HG02938 (cell line): ENCODE measurements at regions not wholly inside any gene's neighbourhood (a gene's known extent, or its start where the extent isn't known, plus 50 kb on each side); places are given as distances from the start of the nearest gene placed in this dataset.

Experiments
- ATAC-seq: cut with Tn5 transposase; IDR thresholded peaks from one replicate; pipeline ENCODE4 v1.9.1; 2021; ENCODE audit warnings: mild to moderate bottlenecking, moderate library complexity; ENCODE audit not compliant: unreplicated experiment

DNA sequence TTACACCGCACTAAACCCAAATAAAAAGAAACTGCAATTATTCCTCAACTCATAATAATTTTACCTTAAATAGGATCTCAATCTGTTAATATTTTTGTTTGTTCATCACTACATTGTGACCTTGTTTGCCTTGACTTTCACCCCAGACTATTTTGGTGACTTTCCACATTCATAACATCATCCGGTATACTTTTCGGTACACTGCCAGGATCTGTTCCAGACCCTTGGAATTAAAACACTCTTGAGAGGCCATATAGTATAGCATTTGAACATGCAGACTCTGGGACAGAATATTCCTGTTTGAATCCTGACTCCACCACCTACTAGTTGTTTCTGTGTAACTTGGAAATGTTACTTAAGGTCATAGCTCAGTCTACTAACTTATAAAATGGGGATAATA, 577.4 kb downstream of the METTL4 start:
- ATAC-seq = no peak

DNA sequence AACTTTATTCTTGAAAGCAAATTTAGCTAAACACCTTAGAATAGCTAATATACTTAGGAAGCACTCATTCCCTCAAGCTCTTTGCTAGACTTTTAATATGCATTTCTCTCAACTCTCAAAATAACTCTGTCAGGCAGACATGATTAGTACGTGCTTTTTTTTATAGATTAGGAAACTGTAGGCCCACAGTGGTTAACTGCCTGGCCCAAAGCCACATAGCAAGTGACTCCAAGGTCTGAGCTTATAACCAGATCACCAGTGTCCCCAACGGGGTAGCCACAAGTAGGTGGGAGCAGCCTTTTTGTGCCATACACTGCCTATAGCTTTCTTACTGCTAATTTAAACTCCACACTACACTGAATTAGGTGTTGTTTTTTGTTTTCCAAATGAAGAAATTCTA, 576.8 kb downstream of the METTL4 start:
- ATAC-seq = no peak

DNA sequence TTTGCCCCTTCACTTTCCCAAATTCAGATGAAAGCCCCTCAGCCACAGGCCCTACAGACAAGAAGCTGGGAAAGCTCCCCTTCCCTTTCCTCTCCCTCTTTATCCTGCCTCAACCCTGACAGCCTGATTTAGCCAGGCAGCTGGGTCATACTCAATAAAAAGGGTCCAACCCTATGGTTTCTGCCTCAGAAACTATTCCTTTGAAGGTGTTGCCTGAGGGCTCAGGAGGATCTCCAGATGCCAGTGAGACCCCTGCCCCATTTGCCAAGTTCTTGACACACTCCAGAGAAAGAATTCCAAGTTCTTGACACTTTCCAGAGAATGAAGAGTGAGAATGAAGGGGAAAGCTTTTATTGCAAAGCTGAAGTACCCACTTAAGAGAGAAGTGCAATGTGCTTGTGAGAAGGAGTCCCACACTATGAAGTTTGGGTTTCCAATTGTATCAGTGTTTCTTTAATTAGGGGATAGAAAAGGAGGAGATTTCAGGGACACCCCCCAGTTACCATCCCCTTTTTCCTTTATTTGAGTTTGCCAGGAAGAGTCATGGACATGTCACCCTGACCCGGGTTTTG, 576.2 kb downstream of the METTL4 start:
- no peak for ATAC-seq

DNA sequence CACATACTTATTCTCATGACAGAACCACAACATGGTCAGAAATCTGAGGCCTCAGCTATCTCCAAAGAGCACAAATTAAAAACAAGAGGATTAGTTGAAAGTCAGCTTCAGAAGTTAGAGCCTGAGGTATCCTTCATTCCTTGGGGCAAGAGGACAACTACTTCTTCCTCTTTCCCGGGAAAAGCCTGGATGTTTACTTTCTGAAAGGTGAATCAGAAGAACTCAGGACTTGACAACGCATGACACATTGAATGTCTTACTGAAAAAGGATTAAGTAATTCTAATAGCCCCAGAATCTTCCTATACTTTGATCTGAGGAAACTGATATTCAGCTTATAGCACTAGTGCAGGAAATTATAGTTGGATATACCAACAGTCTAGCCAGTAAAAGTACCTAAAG, 573.2 kb downstream of the METTL4 start:
- ATAC-seq = no peak

DNA sequence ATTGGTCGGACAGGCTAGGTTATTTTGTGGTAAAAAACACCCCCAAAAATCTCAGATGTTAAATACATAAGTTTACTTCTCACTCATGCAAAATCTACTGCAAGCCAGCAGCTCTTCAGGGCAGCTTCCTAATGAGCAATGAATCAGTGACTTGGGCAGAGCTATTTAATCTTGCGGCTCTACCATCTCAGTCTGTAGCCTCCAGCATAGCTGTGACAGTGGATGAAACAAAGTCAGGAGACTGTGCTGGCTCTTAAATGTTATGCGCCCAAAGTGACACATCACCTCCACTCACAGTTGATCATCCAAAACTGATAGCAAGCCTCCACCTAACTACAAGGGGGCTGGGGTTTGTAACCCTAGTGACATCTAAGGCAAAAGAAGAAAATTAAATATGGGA, 571.9 kb downstream of the METTL4 start:
- no peak for ATAC-seq

DNA sequence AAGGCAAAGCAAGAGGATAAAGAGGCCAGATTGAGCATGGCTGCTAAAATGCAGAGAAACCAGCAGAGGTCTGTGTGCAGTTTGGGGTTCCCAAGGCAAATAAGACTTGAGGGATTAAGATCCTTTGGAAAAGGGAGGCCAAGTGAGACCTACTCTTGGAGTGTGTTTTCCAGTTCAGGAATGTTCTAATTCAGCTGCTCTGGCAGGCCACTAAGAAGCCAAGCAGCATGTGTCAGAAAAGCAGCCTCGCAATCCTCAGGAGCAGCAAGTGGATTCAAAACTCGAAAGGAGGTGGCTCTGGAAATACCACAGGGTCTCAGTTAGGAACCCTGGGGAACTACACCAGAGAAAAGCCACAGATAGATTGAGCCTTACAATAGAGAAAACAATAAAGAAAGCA, 569.2 kb downstream of the METTL4 start:
- ATAC-seq = no peak

DNA sequence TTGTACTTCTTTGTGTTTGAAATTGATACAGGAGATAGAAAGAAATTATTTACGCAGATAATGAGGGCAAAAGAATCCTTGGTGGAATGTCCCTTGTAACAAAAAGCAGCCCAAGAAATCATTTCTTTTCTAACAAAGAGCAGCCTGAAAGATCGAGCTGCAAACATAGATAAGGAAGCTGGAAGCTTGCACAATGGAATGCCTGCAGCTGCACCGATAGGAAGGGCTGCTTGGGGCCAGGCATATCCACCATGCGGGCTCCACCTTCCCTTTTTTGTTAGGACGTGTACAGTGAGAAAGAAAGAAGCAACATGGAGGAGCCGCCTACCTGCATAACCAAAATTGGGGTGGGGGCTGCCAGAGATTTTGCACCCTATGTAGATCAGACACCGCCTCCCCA, 568.7 kb downstream of the METTL4 start:
- no peak for ATAC-seq

DNA sequence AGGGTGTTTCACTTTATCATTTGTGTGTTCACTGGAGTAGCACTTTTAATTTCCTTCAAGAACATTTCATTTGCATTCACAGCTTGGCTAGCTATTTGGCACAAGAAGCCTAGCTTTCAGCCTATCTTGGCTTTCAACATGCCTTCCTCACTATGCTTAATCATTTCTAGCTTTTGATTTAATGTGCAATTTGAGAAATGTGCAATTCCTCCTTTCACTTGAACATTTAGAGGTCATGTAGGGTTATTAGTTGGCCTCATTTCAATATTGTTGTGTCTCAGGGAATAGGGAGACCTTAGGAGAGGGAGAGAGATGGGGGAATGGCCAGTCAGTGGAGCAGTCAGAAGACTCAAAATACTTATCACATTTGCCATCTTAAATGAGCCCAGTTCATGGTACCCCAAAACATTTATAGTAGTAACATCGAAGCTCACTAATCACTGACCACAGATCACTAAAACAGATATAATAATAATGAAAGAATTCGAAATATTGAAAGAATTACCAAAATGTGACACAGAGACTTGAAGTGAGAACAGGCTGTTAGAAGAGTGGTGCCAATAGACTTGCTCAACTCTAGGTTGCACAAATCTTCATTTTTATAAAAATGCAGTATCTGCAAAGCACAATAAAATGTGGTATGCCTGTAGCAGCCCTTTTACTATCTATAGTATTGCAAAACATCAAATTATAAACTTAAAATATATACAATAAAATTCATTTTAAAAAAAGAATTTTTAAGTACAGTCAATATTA, 561.2 kb downstream of the METTL4 start:
- ATAC-seq = no peak

DNA sequence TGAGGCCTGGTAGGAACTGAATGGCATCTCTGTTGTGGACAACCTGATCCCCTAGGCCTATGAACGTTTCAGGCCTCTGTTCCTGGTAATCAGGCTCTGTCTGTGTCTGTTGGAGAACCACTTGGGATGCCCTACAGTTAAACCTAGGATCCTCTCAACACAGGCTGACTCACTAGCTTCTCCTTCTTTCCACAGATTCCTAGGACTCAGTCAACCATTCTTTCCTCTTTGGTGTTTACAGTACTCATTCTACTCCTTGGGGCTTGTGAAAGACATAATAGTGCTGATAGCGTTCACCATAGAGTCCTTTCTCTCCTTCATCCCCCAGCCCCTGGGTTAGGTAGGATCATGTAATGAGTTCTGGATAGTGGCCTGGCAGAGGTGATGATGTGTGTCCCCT, 544.3 kb downstream of the METTL4 start:
- ATAC-seq = no peak

DNA sequence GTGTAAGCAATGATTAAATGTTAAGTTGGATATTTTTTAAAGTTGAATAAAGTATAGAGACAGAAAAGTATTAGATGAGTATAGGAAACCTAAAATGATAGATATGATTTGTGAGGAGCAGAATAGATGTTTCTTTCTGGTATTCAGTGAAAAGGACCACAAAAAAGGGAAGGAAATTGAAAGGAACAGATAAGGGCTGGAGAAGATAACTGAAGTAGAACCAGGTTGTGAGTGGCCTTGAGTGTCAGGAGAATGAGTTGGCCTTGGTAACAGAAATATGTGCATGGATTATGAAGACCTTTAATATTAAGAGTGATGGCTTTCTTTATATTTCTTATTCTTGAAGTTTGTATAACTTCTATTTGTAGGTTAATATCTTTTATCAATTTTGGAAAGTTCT, 543.5 kb downstream of the METTL4 start:
- ATAC-seq = no peak

DNA sequence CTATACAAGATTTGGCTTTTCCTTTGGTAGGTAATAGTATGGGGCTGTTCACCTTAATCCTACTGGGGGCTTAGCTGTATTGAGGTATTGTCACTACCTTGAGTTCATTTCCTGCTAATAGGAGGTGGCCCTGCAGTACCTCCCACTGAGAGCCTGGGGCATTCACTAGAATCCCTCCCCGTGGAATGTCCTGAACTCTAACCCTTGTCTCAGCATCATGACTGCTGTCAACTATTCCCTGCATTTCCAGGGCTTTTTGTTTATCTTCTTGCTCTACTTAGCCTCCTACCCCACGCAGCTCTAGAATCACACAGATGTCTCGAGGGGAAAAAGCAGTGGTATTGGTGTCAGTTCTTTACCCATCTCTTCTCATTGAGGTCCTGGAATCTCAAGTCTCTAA, 542.3 kb downstream of the METTL4 start:
- ATAC-seq = no peak

DNA sequence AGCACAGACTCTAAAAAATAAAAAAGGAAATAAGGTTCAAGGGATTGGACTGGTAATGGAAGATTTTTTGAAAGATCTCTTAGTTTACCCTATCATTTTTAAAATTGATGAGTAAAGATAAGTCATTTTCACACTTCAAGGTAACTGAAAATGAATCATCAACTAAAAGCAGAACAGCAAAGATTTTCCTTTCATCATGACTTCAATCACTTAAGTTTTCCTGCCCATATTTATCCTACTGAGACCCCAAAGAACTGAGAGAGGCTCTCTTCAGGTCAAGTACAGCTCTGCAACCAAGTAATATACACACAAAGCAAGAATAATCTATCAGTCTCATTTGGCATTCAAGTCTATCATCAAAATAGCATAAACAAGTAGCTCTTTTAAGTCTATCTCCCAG, 540.7 kb downstream of the METTL4 start:
- no peak for ATAC-seq

DNA sequence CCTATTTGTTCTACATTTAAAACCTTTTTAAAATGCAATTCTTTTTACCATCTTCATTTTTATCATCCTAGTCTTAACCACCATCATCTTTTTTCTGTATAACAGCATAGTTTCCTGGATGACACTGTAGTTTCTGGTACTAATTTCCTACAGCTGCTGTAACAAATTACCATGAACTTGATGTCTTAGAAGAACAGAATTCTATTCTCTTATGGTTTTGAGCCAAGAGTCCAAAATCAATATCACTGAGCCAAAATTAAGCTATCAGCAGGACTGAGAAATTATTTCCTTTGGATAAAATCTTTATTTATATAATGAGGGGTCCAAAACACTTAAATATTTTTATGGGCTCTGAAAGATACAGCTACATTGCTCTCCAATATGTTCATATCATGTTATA, 539.3 kb downstream of the METTL4 start:
- ATAC-seq = no peak

DNA sequence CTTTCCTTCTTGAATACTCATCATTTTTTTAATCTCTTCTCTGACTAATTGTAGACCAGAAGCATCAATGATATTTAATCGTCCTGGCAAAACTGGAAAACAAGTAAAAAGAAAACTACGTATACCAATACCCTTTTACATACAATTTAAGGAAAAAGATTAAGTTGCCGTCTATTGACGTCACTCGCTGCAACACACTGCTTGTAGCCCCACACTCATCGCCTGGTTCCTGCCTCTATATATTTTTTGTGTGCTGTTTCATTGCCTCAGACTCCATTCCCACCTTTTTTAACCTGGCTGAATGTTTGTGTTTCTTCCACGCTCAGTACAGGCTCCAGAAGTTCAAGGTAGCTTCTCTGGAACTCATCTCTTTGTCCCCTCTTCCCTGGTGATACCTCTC, 536.2 kb downstream of the METTL4 start:
- ATAC-seq = no peak

DNA sequence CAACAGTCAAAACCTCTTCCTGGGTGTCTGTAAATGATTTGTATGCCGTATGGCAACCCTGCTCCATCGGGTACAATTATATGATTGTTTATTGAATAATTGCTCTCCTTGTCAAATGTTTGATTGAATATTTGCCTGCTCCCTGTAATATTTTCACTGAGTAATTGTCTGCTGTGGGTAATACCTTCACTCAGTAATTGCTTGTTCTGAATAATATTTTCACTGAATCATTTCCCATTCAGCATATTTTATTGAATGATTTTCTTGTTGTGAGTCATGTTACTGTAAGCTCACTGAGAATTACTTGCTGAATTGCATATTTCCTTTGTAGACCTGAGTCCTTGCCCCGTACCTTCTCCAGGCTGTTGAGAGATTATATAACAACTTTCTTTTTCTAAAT, 535.2 kb downstream of the METTL4 start:
- ATAC-seq = no peak

DNA sequence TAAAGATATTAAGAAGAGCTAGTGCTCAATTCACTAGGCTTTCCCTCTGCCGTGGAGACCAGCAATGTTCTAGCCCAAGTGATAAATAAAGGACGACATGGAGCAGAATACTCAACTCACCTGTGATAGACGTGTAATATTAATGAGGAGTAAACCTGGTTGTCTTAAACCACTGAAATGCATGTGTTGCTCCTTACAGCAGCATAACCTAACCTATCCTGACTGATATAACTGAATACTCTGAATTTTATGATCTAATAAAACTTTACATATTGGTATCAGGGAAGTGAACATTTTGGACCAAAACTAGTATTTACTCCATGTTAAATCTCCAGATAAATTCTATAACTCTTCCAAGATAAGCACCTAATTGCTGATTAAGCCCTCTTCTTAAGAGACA, 531.0 kb downstream of the METTL4 start:
- ATAC-seq = no peak

DNA sequence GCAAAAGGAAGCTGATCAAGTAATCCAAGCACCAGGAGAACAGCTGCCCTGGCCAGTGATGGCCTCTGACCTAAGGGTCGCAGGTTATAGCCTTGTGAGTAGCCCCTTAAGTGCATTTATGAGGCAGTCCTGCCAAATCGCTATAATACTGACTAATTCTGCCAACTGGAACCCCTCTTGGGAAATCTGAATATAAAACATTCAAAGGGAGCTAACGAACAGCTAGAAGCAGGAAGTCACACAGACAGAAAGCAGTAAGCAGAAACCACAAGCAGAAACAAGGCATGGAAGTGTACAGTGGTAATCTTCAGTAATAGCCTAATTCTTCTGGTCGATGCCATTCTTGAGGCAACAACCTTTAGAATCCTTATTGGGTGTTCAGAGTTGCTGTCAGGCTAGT, 521.3 kb downstream of the METTL4 start:
- ATAC-seq = peak; percentile 47

DNA sequence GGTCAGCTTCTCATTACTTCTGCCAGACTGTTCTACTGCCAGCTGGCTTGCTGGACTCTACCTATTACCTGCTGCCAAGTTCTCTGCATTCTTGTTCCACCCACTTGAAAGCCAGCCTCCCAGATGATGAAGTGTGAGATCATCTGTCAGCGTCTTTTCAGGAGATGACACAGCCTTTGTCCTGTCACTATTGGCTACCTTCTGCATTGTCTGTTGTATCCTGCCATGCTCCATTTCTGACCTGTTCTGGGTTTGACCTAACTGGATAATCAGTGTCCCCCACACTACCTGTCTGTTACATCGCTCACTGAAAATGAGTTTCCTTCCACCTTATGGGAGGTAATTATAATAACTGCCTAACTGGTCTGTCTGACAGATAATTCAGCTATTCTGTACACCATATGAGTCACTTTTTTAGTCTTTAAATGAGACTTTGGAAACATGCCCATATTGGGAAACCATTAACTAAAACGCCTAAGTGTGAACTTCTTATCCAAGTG, 520.6 kb downstream of the METTL4 start:
- ATAC-seq = no peak

DNA sequence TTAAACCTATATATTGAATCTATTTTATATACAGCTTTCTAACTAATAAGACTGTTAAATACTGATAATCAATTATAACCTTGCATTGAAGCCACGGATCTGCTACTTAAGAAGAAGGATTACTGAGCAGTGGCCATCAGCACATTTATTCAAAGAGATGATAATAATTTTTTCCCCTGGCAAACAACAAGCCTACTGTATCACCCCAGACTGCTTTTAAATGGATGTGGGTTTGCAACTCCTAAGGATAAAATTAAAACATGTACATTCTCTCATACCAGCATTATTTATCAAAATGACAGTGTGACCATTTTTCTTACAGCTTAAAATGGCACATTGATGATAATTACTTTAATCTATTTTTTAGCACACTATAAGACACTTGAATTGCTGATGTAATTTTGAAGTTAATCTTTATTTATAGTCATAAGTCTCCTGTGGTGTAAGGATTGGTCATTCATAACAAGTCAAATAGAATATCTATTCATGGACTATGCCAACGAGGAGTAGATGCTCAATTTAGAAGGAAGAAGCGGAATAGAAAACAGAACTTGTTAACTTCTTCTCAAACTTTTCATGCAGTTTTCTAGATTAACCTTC, 517.7 kb downstream of the METTL4 start:
- no peak for ATAC-seq

DNA sequence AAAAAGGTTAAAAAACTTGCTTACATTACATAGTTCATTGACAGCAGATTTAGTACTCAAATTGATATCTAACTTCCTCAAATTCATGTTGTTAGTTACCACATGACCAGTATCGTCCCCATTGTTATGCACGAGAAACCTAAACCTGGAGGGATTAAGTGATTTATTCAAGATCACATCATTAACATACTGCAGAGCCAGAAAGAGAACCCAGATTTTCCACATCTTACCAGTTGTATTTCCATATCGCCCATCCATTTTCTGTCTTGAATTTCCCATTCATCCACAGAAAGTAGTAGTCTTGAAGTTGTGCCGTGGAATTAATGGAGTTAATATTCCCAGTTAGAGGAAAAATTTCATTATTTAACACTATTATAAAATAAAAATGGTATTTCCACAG, 512.0 kb downstream of the METTL4 start:
- no peak for ATAC-seq

DNA sequence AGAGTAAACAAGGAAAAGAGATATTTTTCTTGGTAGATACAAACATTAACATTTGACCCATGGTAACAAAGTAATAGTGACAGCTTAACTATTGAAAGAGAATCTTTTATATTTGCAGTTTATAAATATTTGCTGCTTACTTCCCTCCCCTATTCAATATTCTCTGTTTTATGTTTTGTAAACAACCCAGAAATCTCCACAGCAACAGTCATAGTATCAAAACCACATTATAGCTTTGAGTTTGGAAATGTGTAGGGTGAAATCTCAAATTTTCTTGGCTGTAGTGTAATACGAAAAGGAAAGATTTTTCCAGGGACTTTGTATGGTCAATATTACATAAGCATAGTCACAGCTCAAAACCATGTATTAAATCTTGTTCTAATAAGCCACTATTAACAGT, 511.2 kb downstream of the METTL4 start:
- ATAC-seq = no peak

DNA sequence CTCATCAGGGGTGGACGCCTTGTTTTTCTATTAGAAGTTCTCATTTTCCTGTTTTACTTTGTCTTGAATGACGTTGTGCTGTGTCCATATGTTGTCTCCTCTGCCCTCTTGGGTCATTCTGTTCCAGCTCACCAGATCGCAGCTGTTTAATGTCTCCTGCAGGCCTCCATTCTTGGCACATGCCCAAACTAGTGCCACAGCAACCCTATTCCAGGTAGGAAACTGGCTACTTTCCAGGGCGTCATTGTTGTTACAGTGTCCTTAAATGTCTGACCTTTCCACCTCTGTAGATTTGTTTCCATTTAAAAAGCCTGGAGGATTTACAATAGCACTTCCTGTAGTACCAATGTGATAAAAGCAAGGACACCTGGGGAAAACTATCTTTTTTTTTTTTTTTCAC, 500.7 kb downstream of the METTL4 start:
- no peak for ATAC-seq
